Panc1 (cell line): ENCODE measurements at regions not wholly inside any gene's neighbourhood (a gene's known extent, or its start where the extent isn't known, plus 50 kb on each side); places are given as distances from the start of the nearest gene placed in this dataset.

Experiments used
- ATAC-seq: fragments of 200-7000 bp; cut with Tn5 transposase; 2 replicates; pipeline ENCODE4 v1.9.1; 2020; ENCODE audit warnings: mild to moderate bottlenecking, moderate library complexity
- BruUV-seq: library from RNA; stranded (reverse); fragments of 400-500 nt; replicated peaks from 2 replicates; lab custom pipeline; 2021; lab: Mats Ljungman, UMichigan
- CTCF ChIA-PET: fragments of 300-600 bp; sonication (Branson Sonifier 250); formaldehyde crosslinking; loops from one replicate; lab custom pipeline; 2022; ENCODE audit warnings: antibody characterized with exemption; lab: Charles Lee
- POLR2A ChIA-PET: fragments of 300-600 bp; sonication (Branson Sonifier 250); formaldehyde crosslinking; loops from one replicate; lab custom pipeline; 2022; ENCODE audit warnings: antibody characterized with exemption; lab: Charles Lee
- DNase-seq: peaks from one replicate; pipeline ENCODE4 v3.0.0-alpha.2; 2010; ENCODE audit warnings: low read depth, low spot score
- H3K27ac ChIP-seq: 2 replicates; pipeline ENCODE4 v1.5.1; 2011; ENCODE audit warnings: mild to moderate bottlenecking, low read length, inconsistent platforms
- H3K27me3 ChIP-seq: fragments of 200-500 bp; sonication (Bioruptor generic); 2 replicates; pipeline ENCODE4 v1.6.0; 2014; ENCODE audit warnings: low read length, inconsistent platforms; ENCODE audit not compliant: control insufficient read depth, insufficient read depth
- H3K36me3 ChIP-seq: fragments of 200-500 bp; sonication (Bioruptor generic); 2 replicates; pipeline ENCODE4 v1.5.1; 2014; ENCODE audit warnings: inconsistent platforms, mild to moderate bottlenecking, low read length, moderate library complexity; ENCODE audit not compliant: control insufficient read depth, insufficient read depth
- H3K4me1 ChIP-seq: 2 replicates; pipeline ENCODE4 v1.5.1; 2011; ENCODE audit warnings: inconsistent platforms, mild to moderate bottlenecking, low read length, moderate library complexity; ENCODE audit not compliant: control insufficient read depth, insufficient read depth
- H3K4me3 ChIP-seq, 2 experiments: 2 replicates each; pipeline ENCODE4 v1.5.1; 2011 to 2012; ENCODE audit warnings: low read depth in 2 of 2, low read length in 2 of 2, mild to moderate bottlenecking in 2 of 2, inconsistent platforms in 1 of 2, moderate library complexity in 1 of 2
- H3K9me3 ChIP-seq: fragments of 200-500 bp; sonication (Bioruptor generic); 2 replicates; pipeline ENCODE4 v1.5.1; 2014; ENCODE audit warnings: low read depth, mild to moderate bottlenecking, inconsistent platforms, low read length, moderate library complexity; ENCODE audit not compliant: control insufficient read depth, insufficient read depth
- CTCF ChIP-seq: fragments of 450-650 bp; IDR thresholded peaks from 2 replicates; pipeline ENCODE4 v1.5.1; 2017; ENCODE audit warnings: mild to moderate bottlenecking
- POLR2AphosphoS5 ChIP-seq: IDR thresholded peaks from 2 replicates; pipeline ENCODE4 v1.6.1; 2012; ENCODE audit warnings: mild to moderate bottlenecking, low read depth, low read length, moderate library complexity
- REST ChIP-seq, 2 experiments: IDR thresholded peaks; 2 replicates each; pipeline ENCODE4 v1.6.1; 2011 to 2012; ENCODE audit warnings: low read depth in 2 of 2, control low read depth in 1 of 2, low read length in 1 of 2, mild to moderate bottlenecking in 1 of 2, moderate library complexity in 1 of 2; ENCODE audit not compliant: insufficient read depth in 1 of 2
- SIN3A ChIP-seq: IDR thresholded peaks from 2 replicates; pipeline ENCODE4 v1.6.1; 2012; ENCODE audit warnings: low read depth, mild to moderate bottlenecking, low read length, moderate library complexity, borderline replicate concordance; ENCODE audit not compliant: insufficient read depth
- TCF7L2 ChIP-seq: IDR thresholded peaks from 2 replicates; pipeline ENCODE4 v1.6.1; 2011; ENCODE audit warnings: mild to moderate bottlenecking, low read depth, low read length, inconsistent platforms
- in situ Hi-C: cut with HindIII; loops from 2 replicates; pipeline ENCODE4 v1.10.0; 2016; ENCODE audit warnings: low sequenced_read_pairs, low pct_unique_long_range_greater_than_20kb
- intact Hi-C: fragments of 100-400 bp; cut with micrococcal nuclease; formaldehyde crosslinking; loops from one replicate; pipeline ENCODE4 v1.10.0; 2022; ENCODE audit not compliant: unreplicated experiment

DNA sequence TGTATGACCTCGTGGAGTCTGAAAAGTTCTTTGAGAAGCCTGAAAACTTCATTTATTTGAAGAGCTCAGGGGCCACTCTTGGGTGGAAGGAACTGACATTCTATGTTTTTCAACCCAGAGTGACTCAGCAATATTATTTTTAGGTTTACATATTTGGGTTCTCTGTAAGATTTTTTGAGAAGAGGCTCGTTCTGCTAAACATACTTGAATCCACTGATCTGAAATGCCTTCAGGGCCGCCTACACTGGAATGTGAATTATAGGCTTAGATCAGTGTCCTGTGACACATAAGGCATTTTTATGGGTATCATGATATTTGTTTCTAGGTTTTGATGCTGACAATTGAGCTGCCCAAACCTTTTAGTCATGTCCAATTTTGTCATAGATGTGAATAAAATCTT, 86.2 kb downstream of the PSAT1 start:
- intact Hi-C loops (no loop called here), in situ Hi-C loops (no loop called here)
- DNase-seq (no peak), ATAC-seq (no peak)
- no peaks in the 10 kb centered on the region for H3K27me3 ChIP-seq
- TF ChIP-seq POLR2AphosphoS5 (no peak), REST (IDR thresholded peaks at IDR 0.05; ENCODE audit: insufficient read depth in 1 of 2, low read depth in 2 of 2, low read length in 1 of 2) (no peak), TCF7L2 (no peak), SIN3A (no peak), CTCF (no peak)
- POLR2A ChIA-PET: no interaction called here
- H3K4me3 ChIP-seq: no peak overlapping the region
- CTCF ChIA-PET: no interaction called here
- H3K9me3 ChIP-seq: no peaks in the 10 kb centered on the region
- no peaks in the 10 kb centered on the region for H3K4me1 ChIP-seq
- no TSS peak for BruUV-seq
- no peaks in the 10 kb centered on the region for H3K36me3 ChIP-seq
- no peak overlapping the region for H3K27ac ChIP-seq

DNA sequence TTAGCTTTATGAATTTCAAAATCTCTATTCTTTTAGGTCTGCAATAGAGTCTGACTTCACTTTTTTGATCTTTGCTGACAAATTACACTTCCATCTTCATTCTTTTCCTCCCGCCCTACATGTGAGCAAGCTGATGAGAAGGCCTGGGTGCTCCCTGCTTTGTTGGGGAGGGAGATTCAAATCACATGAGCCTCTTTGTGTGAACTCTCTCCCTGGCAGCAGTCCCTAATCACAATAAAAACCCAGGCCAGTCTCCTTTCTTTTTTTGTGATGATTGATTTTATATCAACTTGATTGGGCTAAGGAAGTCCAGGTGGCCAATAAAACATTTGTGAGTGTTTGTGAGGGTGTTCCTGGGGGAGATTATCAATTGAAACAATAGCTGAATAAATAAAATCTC, 89.4 kb downstream of the PSAT1 start:
- no peaks in the 10 kb centered on the region for H3K27me3 ChIP-seq
- no peaks in the 10 kb centered on the region for H3K36me3 ChIP-seq
- DNase-seq: no peak
- in situ Hi-C loops (no loop called here), intact Hi-C loops (no loop called here)
- CTCF ChIA-PET: no interaction called here
- no peak for ATAC-seq
- no peak overlapping the region for H3K4me3 ChIP-seq
- H3K9me3 ChIP-seq: no peaks in the 10 kb centered on the region
- no peaks in the 10 kb centered on the region for H3K4me1 ChIP-seq
- no TSS peak for BruUV-seq
- POLR2A ChIA-PET: no interaction called here
- TF ChIP-seq REST (IDR thresholded peaks at IDR 0.05; ENCODE audit: insufficient read depth in 1 of 2, low read depth in 2 of 2, low read length in 1 of 2) (no peak), CTCF (no peak), SIN3A (no peak), TCF7L2 (no peak), POLR2AphosphoS5 (no peak)
- H3K27ac ChIP-seq: no peak overlapping the region
